H1 (cell line): ENCODE measurements at regions not wholly inside any gene's neighbourhood (a gene's known extent, or its start where the extent isn't known, plus 50 kb on each side); places are given as distances from the start of the nearest gene placed in this dataset.

Experiments used
- BACH1 ChIP-seq: IDR thresholded peaks from 2 replicates; pipeline ENCODE4 v1.6.1; 2012; ENCODE audit warnings: low read length, improper control_type of control experiment
- EZH2 ChIP-seq: fragments of 200-600 bp; sonication (generic); IDR thresholded peaks from 2 replicates; pipeline ENCODE4 v1.7.1; 2012; ENCODE audit warnings: low read depth, mild to moderate bottlenecking, moderate library complexity, low read length, inconsistent platforms; ENCODE audit not compliant: severe bottlenecking
- GTF2F1 ChIP-seq: IDR thresholded peaks from 2 replicates; pipeline ENCODE4 v1.6.1; 2012; ENCODE audit warnings: low read depth, low read length, improper control_type of control experiment, borderline replicate concordance
- PHF8 ChIP-seq: fragments of 200-600 bp; sonication (generic); conservative IDR thresholded peaks from 2 replicates; pipeline ENCODE4 v1.7.1; 2012; ENCODE audit warnings: low read depth, mild to moderate bottlenecking, inconsistent platforms, low read length, moderate library complexity
- SAP30 ChIP-seq: fragments of 300-600 bp; sonication (generic); IDR thresholded peaks from 2 replicates; pipeline ENCODE4 v1.7.1; 2012; ENCODE audit warnings: low read length, moderate library complexity, mild to moderate bottlenecking, inconsistent platforms; ENCODE audit not compliant: insufficient read depth, insufficient replicate concordance
- TF ChIP-seq, protein P1 (sequence below): fragments of 300-600 bp; sonication (generic); IDR thresholded peaks from 2 replicates; pipeline ENCODE4 v1.7.1; 2012; ENCODE audit warnings: low read length, moderate library complexity, mild to moderate bottlenecking, inconsistent platforms; ENCODE audit not compliant: insufficient replicate concordance
- TF ChIP-seq, protein P2 (sequence below): IDR thresholded peaks from 2 replicates; pipeline ENCODE4 v1.6.1; 2012; ENCODE audit warnings: inconsistent platforms
- TF ChIP-seq, protein P3 (sequence below): IDR thresholded peaks from 2 replicates; pipeline ENCODE4 v1.6.1; 2011; ENCODE audit warnings: low read depth, mild to moderate bottlenecking, low read length; ENCODE audit not compliant: insufficient read depth

DNA sequence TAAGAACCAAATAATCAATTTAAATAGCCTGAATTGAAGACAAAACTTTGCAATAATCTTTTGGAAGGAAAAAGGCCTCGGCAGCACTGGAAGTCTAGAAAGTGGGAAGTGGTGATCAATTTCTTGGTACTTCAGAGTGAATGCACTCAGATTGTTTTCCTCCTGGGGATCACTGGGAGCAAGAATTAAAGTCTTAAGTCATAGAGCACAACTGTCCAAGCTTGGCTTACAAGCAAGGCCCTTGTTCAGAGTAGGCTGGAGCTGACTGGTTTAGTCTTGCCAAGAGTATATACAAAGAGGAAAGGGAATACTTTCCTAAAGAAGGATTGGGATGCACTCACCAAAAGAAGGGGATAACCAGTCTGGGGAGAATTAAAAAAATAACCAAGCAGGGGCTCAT is 637.1 kb downstream of the CCSER2 start (continued):
- TF ChIP-seq, protein P1, sequence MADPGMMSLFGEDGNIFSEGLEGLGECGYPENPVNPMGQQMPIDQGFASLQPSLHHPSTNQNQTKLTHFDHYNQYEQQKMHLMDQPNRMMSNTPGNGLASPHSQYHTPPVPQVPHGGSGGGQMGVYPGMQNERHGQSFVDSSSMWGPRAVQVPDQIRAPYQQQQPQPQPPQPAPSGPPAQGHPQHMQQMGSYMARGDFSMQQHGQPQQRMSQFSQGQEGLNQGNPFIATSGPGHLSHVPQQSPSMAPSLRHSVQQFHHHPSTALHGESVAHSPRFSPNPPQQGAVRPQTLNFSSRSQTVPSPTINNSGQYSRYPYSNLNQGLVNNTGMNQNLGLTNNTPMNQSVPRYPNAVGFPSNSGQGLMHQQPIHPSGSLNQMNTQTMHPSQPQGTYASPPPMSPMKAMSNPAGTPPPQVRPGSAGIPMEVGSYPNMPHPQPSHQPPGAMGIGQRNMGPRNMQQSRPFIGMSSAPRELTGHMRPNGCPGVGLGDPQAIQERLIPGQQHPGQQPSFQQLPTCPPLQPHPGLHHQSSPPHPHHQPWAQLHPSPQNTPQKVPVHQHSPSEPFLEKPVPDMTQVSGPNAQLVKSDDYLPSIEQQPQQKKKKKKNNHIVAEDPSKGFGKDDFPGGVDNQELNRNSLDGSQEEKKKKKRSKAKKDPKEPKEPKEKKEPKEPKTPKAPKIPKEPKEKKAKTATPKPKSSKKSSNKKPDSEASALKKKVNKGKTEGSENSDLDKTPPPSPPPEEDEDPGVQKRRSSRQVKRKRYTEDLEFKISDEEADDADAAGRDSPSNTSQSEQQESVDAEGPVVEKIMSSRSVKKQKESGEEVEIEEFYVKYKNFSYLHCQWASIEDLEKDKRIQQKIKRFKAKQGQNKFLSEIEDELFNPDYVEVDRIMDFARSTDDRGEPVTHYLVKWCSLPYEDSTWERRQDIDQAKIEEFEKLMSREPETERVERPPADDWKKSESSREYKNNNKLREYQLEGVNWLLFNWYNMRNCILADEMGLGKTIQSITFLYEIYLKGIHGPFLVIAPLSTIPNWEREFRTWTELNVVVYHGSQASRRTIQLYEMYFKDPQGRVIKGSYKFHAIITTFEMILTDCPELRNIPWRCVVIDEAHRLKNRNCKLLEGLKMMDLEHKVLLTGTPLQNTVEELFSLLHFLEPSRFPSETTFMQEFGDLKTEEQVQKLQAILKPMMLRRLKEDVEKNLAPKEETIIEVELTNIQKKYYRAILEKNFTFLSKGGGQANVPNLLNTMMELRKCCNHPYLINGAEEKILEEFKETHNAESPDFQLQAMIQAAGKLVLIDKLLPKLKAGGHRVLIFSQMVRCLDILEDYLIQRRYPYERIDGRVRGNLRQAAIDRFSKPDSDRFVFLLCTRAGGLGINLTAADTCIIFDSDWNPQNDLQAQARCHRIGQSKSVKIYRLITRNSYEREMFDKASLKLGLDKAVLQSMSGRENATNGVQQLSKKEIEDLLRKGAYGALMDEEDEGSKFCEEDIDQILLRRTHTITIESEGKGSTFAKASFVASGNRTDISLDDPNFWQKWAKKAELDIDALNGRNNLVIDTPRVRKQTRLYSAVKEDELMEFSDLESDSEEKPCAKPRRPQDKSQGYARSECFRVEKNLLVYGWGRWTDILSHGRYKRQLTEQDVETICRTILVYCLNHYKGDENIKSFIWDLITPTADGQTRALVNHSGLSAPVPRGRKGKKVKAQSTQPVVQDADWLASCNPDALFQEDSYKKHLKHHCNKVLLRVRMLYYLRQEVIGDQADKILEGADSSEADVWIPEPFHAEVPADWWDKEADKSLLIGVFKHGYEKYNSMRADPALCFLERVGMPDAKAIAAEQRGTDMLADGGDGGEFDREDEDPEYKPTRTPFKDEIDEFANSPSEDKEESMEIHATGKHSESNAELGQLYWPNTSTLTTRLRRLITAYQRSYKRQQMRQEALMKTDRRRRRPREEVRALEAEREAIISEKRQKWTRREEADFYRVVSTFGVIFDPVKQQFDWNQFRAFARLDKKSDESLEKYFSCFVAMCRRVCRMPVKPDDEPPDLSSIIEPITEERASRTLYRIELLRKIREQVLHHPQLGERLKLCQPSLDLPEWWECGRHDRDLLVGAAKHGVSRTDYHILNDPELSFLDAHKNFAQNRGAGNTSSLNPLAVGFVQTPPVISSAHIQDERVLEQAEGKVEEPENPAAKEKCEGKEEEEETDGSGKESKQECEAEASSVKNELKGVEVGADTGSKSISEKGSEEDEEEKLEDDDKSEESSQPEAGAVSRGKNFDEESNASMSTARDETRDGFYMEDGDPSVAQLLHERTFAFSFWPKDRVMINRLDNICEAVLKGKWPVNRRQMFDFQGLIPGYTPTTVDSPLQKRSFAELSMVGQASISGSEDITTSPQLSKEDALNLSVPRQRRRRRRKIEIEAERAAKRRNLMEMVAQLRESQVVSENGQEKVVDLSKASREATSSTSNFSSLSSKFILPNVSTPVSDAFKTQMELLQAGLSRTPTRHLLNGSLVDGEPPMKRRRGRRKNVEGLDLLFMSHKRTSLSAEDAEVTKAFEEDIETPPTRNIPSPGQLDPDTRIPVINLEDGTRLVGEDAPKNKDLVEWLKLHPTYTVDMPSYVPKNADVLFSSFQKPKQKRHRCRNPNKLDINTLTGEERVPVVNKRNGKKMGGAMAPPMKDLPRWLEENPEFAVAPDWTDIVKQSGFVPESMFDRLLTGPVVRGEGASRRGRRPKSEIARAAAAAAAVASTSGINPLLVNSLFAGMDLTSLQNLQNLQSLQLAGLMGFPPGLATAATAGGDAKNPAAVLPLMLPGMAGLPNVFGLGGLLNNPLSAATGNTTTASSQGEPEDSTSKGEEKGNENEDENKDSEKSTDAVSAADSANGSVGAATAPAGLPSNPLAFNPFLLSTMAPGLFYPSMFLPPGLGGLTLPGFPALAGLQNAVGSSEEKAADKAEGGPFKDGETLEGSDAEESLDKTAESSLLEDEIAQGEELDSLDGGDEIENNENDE = no peak
- no peak for TF ChIP-seq BACH1
- TF ChIP-seq EZH2 = no peak
- TF ChIP-seq, protein P2, sequence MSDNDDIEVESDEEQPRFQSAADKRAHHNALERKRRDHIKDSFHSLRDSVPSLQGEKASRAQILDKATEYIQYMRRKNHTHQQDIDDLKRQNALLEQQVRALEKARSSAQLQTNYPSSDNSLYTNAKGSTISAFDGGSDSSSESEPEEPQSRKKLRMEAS = no peak
- no peak for TF ChIP-seq PHF8
- no peak for TF ChIP-seq GTF2F1
- TF ChIP-seq, protein P3, sequence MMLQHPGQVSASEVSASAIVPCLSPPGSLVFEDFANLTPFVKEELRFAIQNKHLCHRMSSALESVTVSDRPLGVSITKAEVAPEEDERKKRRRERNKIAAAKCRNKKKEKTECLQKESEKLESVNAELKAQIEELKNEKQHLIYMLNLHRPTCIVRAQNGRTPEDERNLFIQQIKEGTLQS = no peak
- TF ChIP-seq SAP30 = no peak
